ENCODE measurements at regions not wholly inside any gene's neighbourhood (a gene's known extent, or its start where the extent isn't known, plus 50 kb on each side); places are given as distances from the start of the nearest gene placed in this dataset.

DNA sequence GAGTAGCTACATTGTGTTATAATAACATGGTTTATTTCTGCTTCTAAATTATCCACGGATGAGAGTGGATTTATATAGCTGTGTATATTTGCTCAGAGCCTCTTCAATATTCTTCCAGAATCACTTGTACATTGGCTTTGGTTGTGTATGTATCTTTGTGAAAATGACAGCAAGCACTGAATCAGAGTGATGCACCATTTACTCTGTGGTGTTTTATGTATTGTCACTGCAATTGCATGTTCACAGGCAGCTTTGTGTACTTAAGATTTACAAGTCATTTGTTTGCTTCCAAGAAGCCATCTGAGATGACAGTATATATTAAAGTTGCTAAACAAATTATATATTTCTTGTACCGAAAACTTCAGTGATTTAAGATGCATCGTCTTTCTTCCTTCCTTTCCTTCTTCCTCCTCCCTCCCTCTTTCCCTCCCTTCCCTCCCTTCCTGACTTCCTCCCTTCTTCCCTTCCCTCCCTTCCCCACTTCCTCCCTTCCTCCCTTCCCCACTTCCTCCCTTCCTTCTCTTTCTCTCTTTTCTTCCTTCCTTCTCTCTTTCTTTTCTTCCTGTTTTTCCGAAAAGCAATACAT is 362.3 kb upstream of the GOLIM4 start:
- no peak overlapping the region for H4K8ac ChIP-seq (ENCODE audit: low read depth in 2 of 2, low read length in 2 of 2)
- no peak overlapping the region for H3K56ac ChIP-seq (ENCODE audit: extremely low read depth, insufficient read depth, low read length)
- no peak overlapping the region for H2AK5ac ChIP-seq (ENCODE audit: low read depth, low read length)
- H4K91ac ChIP-seq (ENCODE audit: insufficient read depth, low read depth, low read length): no peak overlapping the region
- H2AK9ac ChIP-seq (replicated peaks; ENCODE audit: low read depth, low read length, poor library complexity): no peak overlapping the region
- H2AFZ ChIP-seq (replicated peaks; ENCODE audit: low read length, poor library complexity): no peak overlapping the region
- no peak overlapping the region for H3K23ac ChIP-seq (ENCODE audit: low read depth, low read length)
- H3K36me3 ChIP-seq (ENCODE audit: control insufficient read depth, insufficient read depth, low read length): no peaks in the 10 kb centered on the region
- in situ Hi-C loops (cut with MboI; ENCODE audit: low sequenced_read_pairs): no loop called here
- no peak overlapping the region for H3K18ac ChIP-seq (ENCODE audit: low read depth, low read length)
- dilution Hi-C loops (cut with HindIII; ENCODE audit: low sequenced_read_pairs, unreplicated experiment): no loop called here
- intact Hi-C loops (cut with micrococcal nuclease): no loop called here
- ATAC-seq (ENCODE audit: low read depth) (no peak), DNase-seq (no peak)
- H3K4ac ChIP-seq (ENCODE audit: low read depth, low read length): no peak overlapping the region
- no peak for TF ChIP-seq CEBPB (IDR thresholded peaks at IDR 0.05; ENCODE audit: low read depth, low read length)
- H2BK15ac ChIP-seq (ENCODE audit: low read depth, low read length): no peak overlapping the region
- H3K9me1 ChIP-seq (ENCODE audit: insufficient read depth, low read length): no peaks in the 10 kb centered on the region
- no peaks in the 10 kb centered on the region for H3K79me1 ChIP-seq (ENCODE audit: low read depth in 1 of 2, low read length in 2 of 2)
- H3K4me3 ChIP-seq (ENCODE audit: insufficient read depth, low read depth, low read length): no peak overlapping the region
- no peak overlapping the region for H4K5ac ChIP-seq (ENCODE audit: low read depth, low read length)
- ChIA-PET CTCF (no interaction called here), POLR2A (ENCODE audit: unreplicated experiment) (no interaction called here)
- no peaks in the 10 kb centered on the region for H3K27me3 ChIP-seq (ENCODE audit: control insufficient read depth, insufficient read depth, low read length)
- H3K4me2 ChIP-seq (ENCODE audit: low read depth, low read length): no peak overlapping the region
- BruUV-seq (replicated peaks): no TSS peak
- no peaks in the 10 kb centered on the region for H3K4me1 ChIP-seq (ENCODE audit: control insufficient read depth, insufficient read depth, low read length)
- H3K27ac ChIP-seq (ENCODE audit: insufficient read depth, low read length): no peak overlapping the region
- H3K9ac ChIP-seq (ENCODE audit: low read depth, low read length): no peak overlapping the region
- WGBS, 2 experiments (ENCODE audit: extremely low coverage in 2 of 2, insufficient read length in 1 of 2): no CpG with 5 or more reads among the region's 4 CpGs
- H2BK5ac ChIP-seq (ENCODE audit: low read depth, low read length, poor library complexity, severe bottlenecking): no peak overlapping the region
- no peaks in the 10 kb centered on the region for H3K9me3 ChIP-seq (ENCODE audit: control insufficient read depth, insufficient read depth, low read length)
- H3K14ac ChIP-seq (replicated peaks; ENCODE audit: low read depth, low read length): no peak overlapping the region
- H2BK120ac ChIP-seq (ENCODE audit: low read depth, low read length): no peak overlapping the region
- H2BK20ac ChIP-seq (ENCODE audit: low read depth, low read length): no peak overlapping the region
- H4K20me1 ChIP-seq (ENCODE audit: insufficient read depth, low read length): no peaks in the 10 kb centered on the region
